GM13976 (cell line): ENCODE measurements at regions not wholly inside any gene's neighbourhood (a gene's known extent, or its start where the extent isn't known, plus 50 kb on each side); places are given as distances from the start of the nearest gene placed in this dataset.

Experiments used
- DNase-seq: peaks from one replicate; pipeline ENCODE4 v3.0.0; 2012; ENCODE audit warnings: low spot score
- CTCF ChIP-seq: IDR thresholded peaks from 2 replicates; pipeline ENCODE4 v1.5.1; 2012; ENCODE audit warnings: borderline replicate concordance, mild to moderate bottlenecking; ENCODE audit not compliant: insufficient read depth; ENCODE audit errors: extremely low read depth, missing control alignments, control extremely low read depth
- in situ Hi-C: fragments of 300-500 bp; cut with MboI; formaldehyde crosslinking; loops from one replicate; pipeline ENCODE4 v1.12.0; 2022; ENCODE audit warnings: low sequenced_read_pairs, mixed read lengths, inconsistent platforms; ENCODE audit not compliant: unreplicated experiment

DNA sequence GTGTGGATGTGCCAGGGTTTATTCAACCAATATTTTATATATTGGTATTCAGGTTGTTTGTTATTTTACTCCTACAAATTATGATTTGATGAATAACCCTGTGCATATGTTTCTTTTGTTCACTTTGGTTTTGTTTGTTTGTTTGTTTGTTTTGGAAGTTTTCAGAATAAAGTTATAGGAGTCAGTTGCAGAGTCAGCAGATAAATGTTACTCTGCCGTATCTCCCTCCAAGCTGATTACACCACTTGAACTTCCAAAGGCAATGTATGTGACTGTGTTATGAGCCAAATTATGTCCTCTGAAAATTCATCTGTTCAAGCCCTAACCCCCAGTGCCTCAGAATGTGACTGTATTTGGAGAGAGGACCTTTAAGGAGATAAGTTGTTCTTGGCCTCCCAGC is 497.5 kb downstream of the TNS1 start:
- TF ChIP-seq CTCF: no peak
- DNase-seq: no peak
- in situ Hi-C loops: no loop called here

GRCh38 chr2:217501887-217502286 is 500.9 kb downstream of the TNS1 start:
- in situ Hi-C loops: no loop called here
- no peak for TF ChIP-seq CTCF
- no peak for DNase-seq

GRCh38 chr2:217497843-217498377 is 504.9 kb downstream of the TNS1 start:
- no peak for TF ChIP-seq CTCF
- in situ Hi-C loops: no loop called here
- no peak for DNase-seq

DNA sequence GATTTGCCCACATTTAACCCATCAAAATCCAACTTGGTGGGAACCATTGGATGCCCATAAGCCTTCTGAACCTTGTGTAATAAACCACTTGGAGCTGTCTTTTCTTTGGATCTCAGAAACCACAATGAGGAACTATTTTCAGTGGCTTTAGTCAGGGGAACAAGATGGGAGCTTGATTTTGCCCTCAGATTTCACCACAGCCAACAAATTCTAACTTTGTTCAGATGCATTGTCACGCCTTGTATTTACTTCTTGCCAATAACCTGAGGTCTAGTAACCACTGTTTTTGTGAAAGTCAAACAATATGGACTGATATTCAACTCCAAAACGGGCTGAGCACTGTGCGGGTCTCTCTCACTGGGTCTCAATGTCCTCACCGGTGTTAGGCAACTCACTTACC is 508.2 kb downstream of the TNS1 start:
- in situ Hi-C loops: no loop called here
- DNase-seq: no peak
- no peak for TF ChIP-seq CTCF

DNA sequence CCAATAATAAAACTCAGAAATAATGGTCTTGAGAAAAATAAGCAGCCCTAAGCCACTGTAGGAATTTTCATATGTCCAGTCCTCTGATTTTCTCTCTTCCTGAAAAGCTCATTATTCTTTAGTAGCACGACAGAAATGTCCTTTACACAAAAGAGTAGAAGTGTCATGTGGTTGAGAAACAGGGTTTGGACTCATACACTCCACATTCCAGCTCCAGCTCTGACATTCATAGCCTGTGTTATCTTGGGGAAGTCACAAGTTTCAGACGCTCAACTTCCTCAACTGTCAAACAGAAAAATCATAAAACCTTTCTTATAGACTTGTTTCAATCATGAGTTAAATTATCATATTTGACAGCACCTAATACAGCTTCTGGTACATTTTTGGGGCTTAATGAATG is 511.5 kb downstream of the TNS1 start:
- in situ Hi-C loops: no loop called here
- TF ChIP-seq CTCF: no peak
- DNase-seq: no peak

DNA sequence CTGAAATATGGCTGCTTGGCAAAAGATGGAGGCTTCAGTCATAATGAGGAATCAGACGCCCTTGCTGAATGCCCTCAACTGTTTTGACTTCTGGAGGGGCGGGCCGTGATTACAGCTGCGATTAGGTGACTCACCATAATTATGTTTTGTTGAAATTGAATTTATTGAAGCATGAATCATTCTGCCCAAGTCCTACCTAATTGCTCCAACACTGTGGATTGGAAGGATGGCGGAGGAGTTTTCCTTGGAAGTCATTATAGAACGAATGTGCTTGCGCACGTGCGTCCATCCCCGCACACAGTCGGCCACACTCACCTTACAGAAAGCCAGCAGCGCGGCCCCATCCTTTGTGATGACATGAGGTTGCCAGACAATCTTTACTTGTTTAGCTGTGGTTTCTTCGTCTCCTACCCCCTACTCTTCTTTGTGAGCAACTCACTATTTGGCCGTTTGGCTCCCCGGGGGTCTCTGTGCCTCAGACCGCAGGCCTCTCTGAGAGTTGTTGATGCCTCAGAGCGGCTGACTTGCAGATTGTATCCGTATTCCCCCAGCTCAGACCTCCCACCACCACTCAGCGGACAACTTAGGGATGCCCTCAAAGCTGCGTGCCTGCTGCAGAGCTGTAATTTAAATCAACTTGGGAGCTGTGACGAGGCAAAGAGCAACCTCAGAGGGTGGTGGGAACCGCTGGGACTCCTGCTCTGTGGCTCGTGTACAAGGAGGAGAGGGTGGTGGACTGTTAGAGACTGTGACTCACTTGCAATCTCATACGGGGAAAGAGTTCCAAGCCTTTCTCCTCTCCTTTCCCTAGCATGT is 513.4 kb downstream of the TNS1 start:
- no peak for TF ChIP-seq CTCF
- in situ Hi-C loops: no loop called here
- no peak for DNase-seq
